GM21423 (cell line): ENCODE measurements at regions not wholly inside any gene's neighbourhood (a gene's known extent, or its start where the extent isn't known, plus 50 kb on each side); places are given as distances from the start of the nearest gene placed in this dataset.

ENCODE experiments used
- ATAC-seq: cut with Tn5 transposase; IDR thresholded peaks from one replicate; pipeline ENCODE4 v1.9.1; 2021; ENCODE audit warnings: mild to moderate bottlenecking, moderate library complexity; ENCODE audit not compliant: unreplicated experiment

DNA sequence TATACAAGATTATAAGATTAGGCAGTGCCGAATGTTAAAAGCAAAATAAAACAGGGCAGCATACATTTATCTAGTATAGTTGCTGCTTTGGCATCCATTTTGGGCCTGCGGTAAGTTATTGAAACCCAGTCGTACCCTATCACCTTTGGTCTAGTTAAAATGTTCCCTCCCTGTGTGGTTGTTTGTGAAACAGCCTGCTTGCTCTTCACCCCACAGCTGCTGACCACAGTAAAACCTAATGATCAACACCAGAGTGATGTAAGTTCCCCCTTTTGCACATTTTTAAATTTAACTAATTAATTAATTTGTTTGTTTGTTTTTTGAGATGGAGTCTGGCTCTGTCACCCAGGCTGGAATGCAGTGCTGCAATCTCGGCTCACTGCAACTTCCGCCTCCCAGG, 50.3 kb upstream of the TXNDC5 start:
- ATAC-seq, result peak; percentile 46
